A673 (cell line): ENCODE measurements at regions not wholly inside any gene's neighbourhood (a gene's known extent, or its start where the extent isn't known, plus 50 kb on each side); places are given as distances from the start of the nearest gene placed in this dataset.

Source experiments
- BruUV-seq: library from RNA; stranded (reverse); fragments of 400-500 nt; replicated peaks from 2 replicates; lab custom pipeline; 2021; lab: Mats Ljungman, UMichigan
- CTCF ChIA-PET: fragments of 300-600 bp; sonication (Branson Sonifier 250); formaldehyde crosslinking; loops from one replicate; lab custom pipeline; 2022; ENCODE audit warnings: antibody characterized with exemption; lab: Charles Lee
- POLR2A ChIA-PET: fragments of 300-600 bp; sonication (Branson Sonifier 250); formaldehyde crosslinking; loops from one replicate; lab custom pipeline; 2022; ENCODE audit warnings: antibody characterized with exemption; ENCODE audit not compliant: low non-redundant PET; lab: Charles Lee
- DNase-seq: peaks from one replicate; pipeline ENCODE4 v3.0.0-alpha.2; 2015; ENCODE audit warnings: low spot score
- H3K27ac ChIP-seq: fragments of 200-600 bp; sonication (generic); 2 replicates; pipeline ENCODE4 v1.5.1; 2016; ENCODE audit warnings: mixed run types, low read depth, mild to moderate bottlenecking, mixed read lengths, antibody characterized with exemption, low read length; ENCODE audit not compliant: poor library complexity, severe bottlenecking
- H3K27me3 ChIP-seq: fragments of 200-600 bp; sonication (generic); replicated peaks from 2 replicates; pipeline ENCODE4 v1.6.1; 2017; ENCODE audit warnings: mixed run types, low read depth, mild to moderate bottlenecking, mixed read lengths, antibody characterized with exemption, low read length; ENCODE audit not compliant: insufficient read depth, poor library complexity
- H3K36me3 ChIP-seq: fragments of 200-600 bp; sonication (generic); 2 replicates; pipeline ENCODE4 v1.6.1; 2016; ENCODE audit warnings: mixed run types, mild to moderate bottlenecking, mixed read lengths, antibody characterized with exemption, low read length; ENCODE audit not compliant: insufficient read depth, poor library complexity, severe bottlenecking
- H3K4me1 ChIP-seq: fragments of 200-600 bp; sonication (generic); 2 replicates; pipeline ENCODE4 v1.6.1; 2017; ENCODE audit warnings: mixed run types, mild to moderate bottlenecking, mixed read lengths, antibody characterized with exemption, low read length; ENCODE audit not compliant: insufficient read depth, poor library complexity, severe bottlenecking
- H3K4me3 ChIP-seq: fragments of 200-600 bp; sonication (generic); 2 replicates; pipeline ENCODE4 v1.5.1; 2016; ENCODE audit warnings: low read depth, mixed run types, mild to moderate bottlenecking, mixed read lengths, low read length; ENCODE audit not compliant: poor library complexity, severe bottlenecking
- H3K9me3 ChIP-seq: fragments of 200-600 bp; sonication (generic); 2 replicates; pipeline ENCODE4 v1.6.1; 2016; ENCODE audit warnings: mixed run types, low read depth, mild to moderate bottlenecking, mixed read lengths, antibody characterized with exemption, low read length; ENCODE audit not compliant: poor library complexity, severe bottlenecking
- CTCF ChIP-seq: fragments of 300-800, 200-600 bp; sonication (generic); conservative IDR thresholded peaks from 2 replicates; pipeline ENCODE4 v1.5.1; 2017; ENCODE audit warnings: low read depth, mild to moderate bottlenecking, antibody characterized with exemption, low read length, moderate library complexity, mixed read lengths
- EZH2 ChIP-seq: fragments of 200-600 bp; sonication (generic); IDR thresholded peaks from 2 replicates; pipeline ENCODE4 v1.6.1; 2017; ENCODE audit warnings: borderline replicate concordance, low read depth, mild to moderate bottlenecking, mixed read lengths, antibody characterized with exemption, low read length; ENCODE audit not compliant: poor library complexity, severe bottlenecking
- intact Hi-C: fragments of 100-400 bp; cut with micrococcal nuclease; formaldehyde crosslinking; loops from one replicate; pipeline ENCODE4 v1.10.0; 2022; ENCODE audit not compliant: unreplicated experiment

- CTCF ChIA-PET = no interaction called here
- intact Hi-C loops = no loop called here
- DNase-seq = no peak
- no peak overlapping the region for H3K27ac ChIP-seq
- no peaks in the 10 kb centered on the region for H3K4me1 ChIP-seq
- H3K27me3 ChIP-seq = no peaks in the 10 kb centered on the region
- TF ChIP-seq CTCF (no peak), EZH2 (no peak)
- H3K36me3 ChIP-seq = no peaks in the 10 kb centered on the region
- no peak overlapping the region for H3K4me3 ChIP-seq
- POLR2A ChIA-PET = no interaction called here
- BruUV-seq = no TSS peak
- H3K9me3 ChIP-seq = no peaks in the 10 kb centered on the region
Measured at GRCh38 chr5:43985411-43985810, 382.4 kb downstream of the NNT start.

GRCh38 chr5:43981556-43981955 lies 378.6 kb downstream of the NNT start:
- POLR2A ChIA-PET = no interaction called here
- BruUV-seq = no TSS peak
- intact Hi-C loops = no loop called here
- DNase-seq = no peak
- Histone ChIP-seq H3K9me3 (no peaks in the 10 kb centered on the region), H3K4me1 (no peaks in the 10 kb centered on the region), H3K27ac (no peak overlapping the region), H3K27me3 (no peaks in the 10 kb centered on the region), H3K36me3 (no peaks in the 10 kb centered on the region), H3K4me3 (no peak overlapping the region)
- CTCF ChIA-PET = no interaction called here
- TF ChIP-seq CTCF (no peak), EZH2 (no peak)

- DNase-seq = no peak
- intact Hi-C loops = no loop called here
- POLR2A ChIA-PET = no interaction called here
- CTCF ChIA-PET = no interaction called here
- no TSS peak for BruUV-seq
- Histone ChIP-seq H3K9me3 (no peaks in the 10 kb centered on the region), H3K36me3 (no peaks in the 10 kb centered on the region), H3K27me3 (no peaks in the 10 kb centered on the region), H3K4me1 (no peaks in the 10 kb centered on the region), H3K27ac (no peak overlapping the region), H3K4me3 (no peak overlapping the region)
- TF ChIP-seq EZH2 = no peak
- no peak for TF ChIP-seq CTCF
Measured at GRCh38 chr5:43973908-43974307, 370.9 kb downstream of the NNT start.
